ENCODE measurements at regions not wholly inside any gene's neighbourhood (a gene's known extent, or its start where the extent isn't known, plus 50 kb on each side); places are given as distances from the start of the nearest gene placed in this dataset.
"Not testable (repeated sequence)": the region's sequence is repeated elsewhere in the genome, so short reads cannot be mapped to it uniquely, and the experiment has no call there.

DNA sequence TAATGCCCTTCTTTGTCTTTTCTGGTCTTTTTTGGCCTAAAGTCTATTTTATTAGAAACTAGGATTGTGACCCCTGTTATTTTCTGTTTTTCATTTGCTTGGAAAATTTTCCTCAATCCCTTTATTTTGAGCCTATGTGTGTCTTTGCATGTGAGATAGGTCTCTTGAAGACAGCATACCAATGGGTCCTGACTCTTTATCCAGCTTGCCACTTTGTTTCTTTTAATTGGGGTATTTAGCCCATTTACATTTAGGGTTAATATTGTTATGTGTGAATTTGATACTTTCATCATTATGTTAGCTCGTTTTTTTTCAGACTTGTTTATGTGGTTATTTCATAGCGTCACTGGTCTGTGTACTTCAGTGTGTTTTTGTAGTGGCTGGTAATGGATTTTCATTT, 682.6 kb downstream of the JRKL start:
- H3K4me1 ChIP-seq: no peaks in the 10 kb centered on the region
- H3K36me3 ChIP-seq: no peaks in the 10 kb centered on the region
- DNase-seq: no peak
- 73 to 80% (median 76%) methylated on average over 2 of the region's 2 CpGs for WGBS, 5 donors
- H3K27ac ChIP-seq: no peak overlapping the region
- no peaks in the 10 kb centered on the region for H3K27me3 ChIP-seq (replicated peaks in 1 of 7)
- H3K9me3 ChIP-seq: peaks cover 9 to 63% (median 57%) of the 10 kb centered on the region in 8 donors
- no peak overlapping the region for H3K4me3 ChIP-seq
- intact Hi-C loops (cut with DNase I; ENCODE audit: low total_unique reads): no loop called here
- TF ChIP-seq, protein P1, sequence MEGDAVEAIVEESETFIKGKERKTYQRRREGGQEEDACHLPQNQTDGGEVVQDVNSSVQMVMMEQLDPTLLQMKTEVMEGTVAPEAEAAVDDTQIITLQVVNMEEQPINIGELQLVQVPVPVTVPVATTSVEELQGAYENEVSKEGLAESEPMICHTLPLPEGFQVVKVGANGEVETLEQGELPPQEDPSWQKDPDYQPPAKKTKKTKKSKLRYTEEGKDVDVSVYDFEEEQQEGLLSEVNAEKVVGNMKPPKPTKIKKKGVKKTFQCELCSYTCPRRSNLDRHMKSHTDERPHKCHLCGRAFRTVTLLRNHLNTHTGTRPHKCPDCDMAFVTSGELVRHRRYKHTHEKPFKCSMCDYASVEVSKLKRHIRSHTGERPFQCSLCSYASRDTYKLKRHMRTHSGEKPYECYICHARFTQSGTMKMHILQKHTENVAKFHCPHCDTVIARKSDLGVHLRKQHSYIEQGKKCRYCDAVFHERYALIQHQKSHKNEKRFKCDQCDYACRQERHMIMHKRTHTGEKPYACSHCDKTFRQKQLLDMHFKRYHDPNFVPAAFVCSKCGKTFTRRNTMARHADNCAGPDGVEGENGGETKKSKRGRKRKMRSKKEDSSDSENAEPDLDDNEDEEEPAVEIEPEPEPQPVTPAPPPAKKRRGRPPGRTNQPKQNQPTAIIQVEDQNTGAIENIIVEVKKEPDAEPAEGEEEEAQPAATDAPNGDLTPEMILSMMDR (IDR thresholded peaks at IDR 0.05 in 8 of 11, conservative IDR thresholded peaks at IDR 0.05 in 3 of 11): no peak
- TF ChIP-seq POLR2A (IDR thresholded peaks at IDR 0.05) (no peak), POLR2AphosphoS5 (IDR thresholded peaks at IDR 0.05) (no peak)

DNA sequence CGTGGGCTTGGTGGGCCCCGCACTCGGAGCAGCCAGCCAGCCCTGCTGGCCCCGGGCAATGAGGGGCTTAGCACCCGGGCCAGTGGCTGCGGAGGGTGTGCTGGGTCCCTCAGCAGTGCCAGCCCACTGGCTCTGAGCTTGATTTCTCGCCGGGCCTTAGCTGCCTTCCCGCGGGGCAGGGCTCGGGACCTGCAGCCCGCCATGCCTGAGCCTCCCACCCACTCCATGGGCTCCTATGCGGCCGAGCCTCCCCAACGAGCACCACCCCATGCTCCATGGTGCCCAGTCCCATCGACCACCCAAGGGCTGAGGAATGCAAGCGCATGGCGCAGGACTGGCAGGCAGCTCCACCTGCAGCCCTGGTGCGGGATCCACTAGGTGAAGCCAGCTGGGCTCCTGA, 686.9 kb downstream of the JRKL start:
- H3K4me1 ChIP-seq; intact Hi-C loops (cut with DNase I; ENCODE audit: low total_unique reads); H3K36me3 ChIP-seq; H3K27me3 ChIP-seq (replicated peaks in 1 of 7); H3K27ac ChIP-seq; H3K4me3 ChIP-seq: not testable (repeated sequence)
- peak; percentile 43 for DNase-seq
- peaks cover 9 to 46% (median 36%) of the 10 kb centered on the region in 8 donors for H3K9me3 ChIP-seq
- 85 to 97% (median 92%) methylated on average over 7 to 18 of the region's 19 CpGs for WGBS, 5 donors

DNA sequence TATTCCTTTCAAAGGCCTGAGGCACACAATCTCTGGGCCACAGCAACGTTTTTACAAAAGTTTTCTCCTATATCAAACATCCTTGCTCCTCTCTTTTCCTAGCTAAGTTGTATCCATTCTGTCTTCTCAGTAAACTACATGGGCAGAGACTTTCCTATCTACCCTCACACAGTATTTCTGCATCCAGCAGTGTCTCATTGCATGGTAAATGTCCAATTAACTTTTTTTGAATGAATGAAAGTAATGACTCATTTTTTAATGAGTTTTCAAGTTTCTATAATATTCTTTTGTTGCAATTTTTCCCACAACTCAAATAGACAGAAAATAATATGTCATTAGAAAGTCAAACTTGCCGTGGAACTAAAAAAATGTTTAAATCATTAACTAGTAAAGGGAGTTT, 688.6 kb downstream of the JRKL start:
- Histone ChIP-seq H3K27me3 (replicated peaks in 1 of 7) (no peaks in the 10 kb centered on the region), H3K4me3 (no peak overlapping the region), H3K36me3 (no peaks in the 10 kb centered on the region), H3K9me3 (peaks cover under 1 to 29% (median 21%) of the 10 kb centered on the region in 8 donors), H3K4me1 (no peaks in the 10 kb centered on the region), H3K27ac (no peak overlapping the region)
- intact Hi-C loops (cut with DNase I; ENCODE audit: low total_unique reads): no loop called here
- TF ChIP-seq, protein P1 (IDR thresholded peaks at IDR 0.05 in 8 of 11, conservative IDR thresholded peaks at IDR 0.05 in 3 of 11): no peak
- 38 to 56% (median 54%) methylated on average over 2 of the region's 2 CpGs for WGBS, 5 donors
- no peak for DNase-seq

DNA sequence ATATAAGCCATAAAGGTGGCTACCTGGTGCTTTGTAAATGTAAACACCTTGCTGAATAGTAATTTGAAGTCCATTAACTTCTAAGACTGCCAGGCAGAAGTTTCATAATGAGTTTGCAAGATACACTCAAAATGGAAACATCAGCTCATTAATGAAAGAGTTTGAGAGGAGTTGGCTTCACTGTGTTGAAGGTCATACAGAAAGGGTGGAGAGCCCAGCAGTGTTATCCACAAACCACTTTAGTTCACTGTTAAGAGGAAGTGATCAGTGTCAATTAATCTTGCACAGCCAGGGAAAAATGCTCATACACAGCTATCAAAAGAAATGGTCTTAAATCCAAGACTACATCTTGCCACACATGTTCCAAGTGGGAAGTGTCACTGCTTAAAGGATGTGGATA, 689.4 kb downstream of the JRKL start:
- Histone ChIP-seq H3K27me3 (replicated peaks in 1 of 7) (no peaks in the 10 kb centered on the region), H3K9me3 (peaks cover 0 to 21% (median 13%) of the 10 kb centered on the region in 8 donors), H3K27ac (no peak overlapping the region), H3K36me3 (no peaks in the 10 kb centered on the region), H3K4me3 (no peak overlapping the region), H3K4me1 (no peaks in the 10 kb centered on the region)
- TF ChIP-seq, protein P1 (IDR thresholded peaks at IDR 0.05 in 8 of 11, conservative IDR thresholded peaks at IDR 0.05 in 3 of 11): no peak
- no peak for TF ChIP-seq POLR2A (IDR thresholded peaks at IDR 0.05)
- no peak for DNase-seq
- intact Hi-C loops (cut with DNase I; ENCODE audit: low total_unique reads): no loop called here

DNA sequence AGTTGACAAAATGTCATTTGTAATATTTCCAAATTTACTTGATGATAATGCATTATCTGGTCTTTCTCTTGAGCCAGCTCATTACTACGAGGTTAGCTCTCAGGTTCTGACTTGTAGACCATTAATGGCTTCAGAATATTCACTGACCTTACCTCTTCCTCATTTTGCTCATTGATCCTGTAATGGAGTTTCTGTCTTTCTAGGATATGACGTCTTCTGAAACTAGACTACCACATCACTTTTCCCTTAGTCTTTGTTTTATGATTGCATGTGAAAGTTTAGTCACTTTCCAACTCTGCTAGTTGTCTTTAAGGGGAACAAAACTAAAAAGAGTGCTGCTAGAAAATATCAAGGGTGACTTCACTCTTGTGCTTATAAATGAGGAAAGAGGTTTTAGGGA, 697.6 kb downstream of the JRKL start:
- Histone ChIP-seq H3K27me3 (replicated peaks in 1 of 7) (no peaks in the 10 kb centered on the region), H3K9me3 (no peaks in the 10 kb centered on the region), H3K36me3 (no peaks in the 10 kb centered on the region), H3K27ac (no peak overlapping the region), H3K4me3 (no peak overlapping the region), H3K4me1 (no peaks in the 10 kb centered on the region)
- DNase-seq: no peak
- intact Hi-C loops (cut with DNase I; ENCODE audit: low total_unique reads): no loop called here
- WGBS, 5 donors: 46 to 72% (median 70%) methylated on average over 2 of the region's 2 CpGs
- TF ChIP-seq POLR2A (IDR thresholded peaks at IDR 0.05): no peak
- TF ChIP-seq, protein P1 (IDR thresholded peaks at IDR 0.05 in 8 of 11, conservative IDR thresholded peaks at IDR 0.05 in 3 of 11): no peak
- no peak for TF ChIP-seq POLR2AphosphoS5 (IDR thresholded peaks at IDR 0.05)
